ENCODE measurements at regions not wholly inside any gene's neighbourhood (a gene's known extent, or its start where the extent isn't known, plus 50 kb on each side); places are given as distances from the start of the nearest gene placed in this dataset.

DNA sequence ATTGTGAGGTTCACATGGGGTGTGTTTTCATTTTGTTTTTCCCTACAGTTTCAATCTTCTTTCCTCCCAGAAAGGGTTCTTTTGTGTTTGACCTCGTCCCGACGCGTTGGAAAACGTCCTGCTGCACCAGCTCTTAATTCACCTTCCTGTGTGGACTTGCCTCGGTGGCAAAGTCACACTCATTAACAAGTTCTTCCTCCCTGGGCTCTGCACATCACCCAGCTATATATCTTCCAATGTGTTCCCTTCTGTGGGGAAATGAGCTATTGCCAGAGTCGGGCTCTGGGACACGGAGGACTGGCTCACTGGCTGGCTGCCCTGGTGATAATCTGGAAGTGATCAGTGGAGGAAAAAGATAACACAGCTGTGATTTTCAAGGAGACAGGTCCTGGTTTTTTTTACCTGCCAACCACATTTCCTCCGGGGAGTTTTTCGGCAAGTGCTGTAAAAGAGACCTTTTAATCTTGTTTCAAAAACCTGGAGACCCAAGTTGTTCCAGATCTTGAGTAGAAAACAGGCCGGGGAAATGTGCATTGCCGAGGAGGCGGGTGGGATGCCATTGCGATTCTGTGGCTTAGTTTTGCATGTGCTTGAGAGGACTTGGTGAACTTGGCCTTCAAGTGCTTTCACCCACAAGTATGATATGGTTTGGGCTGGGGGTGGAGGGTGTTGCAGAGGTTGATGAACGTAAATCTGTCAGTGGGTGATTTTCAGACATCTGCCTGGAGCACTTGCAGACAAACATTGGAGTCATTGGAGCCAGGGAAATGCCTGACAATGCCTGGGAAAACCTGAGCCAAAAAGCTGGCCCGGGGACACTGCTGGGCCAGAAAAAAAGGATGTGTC lies 96.5 kb upstream of the CREB5 start (continued):
- TF ChIP-seq STAT1 (IDR thresholded peaks at IDR 0.05; ENCODE audit: unreplicated experiment) = no peak
- TF ChIP-seq, protein P1, sequence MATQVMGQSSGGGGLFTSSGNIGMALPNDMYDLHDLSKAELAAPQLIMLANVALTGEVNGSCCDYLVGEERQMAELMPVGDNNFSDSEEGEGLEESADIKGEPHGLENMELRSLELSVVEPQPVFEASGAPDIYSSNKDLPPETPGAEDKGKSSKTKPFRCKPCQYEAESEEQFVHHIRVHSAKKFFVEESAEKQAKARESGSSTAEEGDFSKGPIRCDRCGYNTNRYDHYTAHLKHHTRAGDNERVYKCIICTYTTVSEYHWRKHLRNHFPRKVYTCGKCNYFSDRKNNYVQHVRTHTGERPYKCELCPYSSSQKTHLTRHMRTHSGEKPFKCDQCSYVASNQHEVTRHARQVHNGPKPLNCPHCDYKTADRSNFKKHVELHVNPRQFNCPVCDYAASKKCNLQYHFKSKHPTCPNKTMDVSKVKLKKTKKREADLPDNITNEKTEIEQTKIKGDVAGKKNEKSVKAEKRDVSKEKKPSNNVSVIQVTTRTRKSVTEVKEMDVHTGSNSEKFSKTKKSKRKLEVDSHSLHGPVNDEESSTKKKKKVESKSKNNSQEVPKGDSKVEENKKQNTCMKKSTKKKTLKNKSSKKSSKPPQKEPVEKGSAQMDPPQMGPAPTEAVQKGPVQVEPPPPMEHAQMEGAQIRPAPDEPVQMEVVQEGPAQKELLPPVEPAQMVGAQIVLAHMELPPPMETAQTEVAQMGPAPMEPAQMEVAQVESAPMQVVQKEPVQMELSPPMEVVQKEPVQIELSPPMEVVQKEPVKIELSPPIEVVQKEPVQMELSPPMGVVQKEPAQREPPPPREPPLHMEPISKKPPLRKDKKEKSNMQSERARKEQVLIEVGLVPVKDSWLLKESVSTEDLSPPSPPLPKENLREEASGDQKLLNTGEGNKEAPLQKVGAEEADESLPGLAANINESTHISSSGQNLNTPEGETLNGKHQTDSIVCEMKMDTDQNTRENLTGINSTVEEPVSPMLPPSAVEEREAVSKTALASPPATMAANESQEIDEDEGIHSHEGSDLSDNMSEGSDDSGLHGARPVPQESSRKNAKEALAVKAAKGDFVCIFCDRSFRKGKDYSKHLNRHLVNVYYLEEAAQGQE (IDR thresholded peaks at IDR 0.05; ENCODE audit: unreplicated experiment) = no peak
- TF ChIP-seq, protein P2, sequence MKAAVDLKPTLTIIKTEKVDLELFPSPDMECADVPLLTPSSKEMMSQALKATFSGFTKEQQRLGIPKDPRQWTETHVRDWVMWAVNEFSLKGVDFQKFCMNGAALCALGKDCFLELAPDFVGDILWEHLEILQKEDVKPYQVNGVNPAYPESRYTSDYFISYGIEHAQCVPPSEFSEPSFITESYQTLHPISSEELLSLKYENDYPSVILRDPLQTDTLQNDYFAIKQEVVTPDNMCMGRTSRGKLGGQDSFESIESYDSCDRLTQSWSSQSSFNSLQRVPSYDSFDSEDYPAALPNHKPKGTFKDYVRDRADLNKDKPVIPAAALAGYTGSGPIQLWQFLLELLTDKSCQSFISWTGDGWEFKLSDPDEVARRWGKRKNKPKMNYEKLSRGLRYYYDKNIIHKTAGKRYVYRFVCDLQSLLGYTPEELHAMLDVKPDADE (IDR thresholded peaks at IDR 0.05) = no peak

DNA sequence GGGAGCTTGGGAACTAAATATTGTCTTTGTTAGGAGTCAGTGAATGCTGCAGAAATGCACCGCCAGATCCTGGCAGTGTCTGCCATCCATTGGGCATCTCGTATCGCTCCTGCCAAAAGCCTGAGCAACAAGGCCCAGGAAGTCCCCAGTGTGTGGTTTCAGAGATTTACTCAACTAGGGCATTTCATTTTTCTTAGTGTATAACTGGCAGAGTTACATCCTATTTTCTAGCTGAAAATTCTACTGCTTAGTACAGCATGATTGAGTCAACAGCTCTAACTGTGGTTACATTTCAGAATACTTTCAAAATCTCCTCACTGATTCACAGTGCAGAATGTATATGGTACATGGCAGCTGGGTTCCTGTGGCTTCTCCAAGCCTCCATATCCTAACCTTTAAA lies 95.8 kb upstream of the CREB5 start:
- Histone ChIP-seq H4K20me1 (replicated peaks; ENCODE audit: insufficient read depth) (no peaks in the 10 kb centered on the region), H3K79me2 (replicated peaks; ENCODE audit: insufficient read depth) (no peaks in the 10 kb centered on the region), H2AFZ (peak overlapping the region; percentile 87), H3K4me1 (ENCODE audit: insufficient read depth) (peaks cover 4% of the 10 kb centered on the region), H3K4me2 (no peak overlapping the region), H3F3A (replicated peaks; ENCODE audit: low read depth) (no peaks in the 10 kb centered on the region), H3K36me3 (ENCODE audit: insufficient read depth) (no peaks in the 10 kb centered on the region), H3K9me2 (ENCODE audit: insufficient read depth) (no peaks in the 10 kb centered on the region; the same call in 1 of the 2 replicates), H3K27me3 (ENCODE audit: insufficient read depth) (no peaks in the 10 kb centered on the region), H3K4me3 (no peak overlapping the region), H3K27ac (ENCODE audit: low read depth) (no peak overlapping the region)
- Mint-ChIP-seq H3K27me3 (ENCODE audit: insufficient read depth, low read depth, poor library complexity) (peaks cover 3% of the 10 kb centered on the region), H3K4me1 (peaks cover 13% of the 10 kb centered on the region), H3K4me3 (no peak overlapping the region), H3K9me3 (no peaks in the 10 kb centered on the region), H3K27ac (no peak overlapping the region), H3K36me3 (ENCODE audit: low read depth) (no peaks in the 10 kb centered on the region)
- TF ChIP-seq, protein P3, sequence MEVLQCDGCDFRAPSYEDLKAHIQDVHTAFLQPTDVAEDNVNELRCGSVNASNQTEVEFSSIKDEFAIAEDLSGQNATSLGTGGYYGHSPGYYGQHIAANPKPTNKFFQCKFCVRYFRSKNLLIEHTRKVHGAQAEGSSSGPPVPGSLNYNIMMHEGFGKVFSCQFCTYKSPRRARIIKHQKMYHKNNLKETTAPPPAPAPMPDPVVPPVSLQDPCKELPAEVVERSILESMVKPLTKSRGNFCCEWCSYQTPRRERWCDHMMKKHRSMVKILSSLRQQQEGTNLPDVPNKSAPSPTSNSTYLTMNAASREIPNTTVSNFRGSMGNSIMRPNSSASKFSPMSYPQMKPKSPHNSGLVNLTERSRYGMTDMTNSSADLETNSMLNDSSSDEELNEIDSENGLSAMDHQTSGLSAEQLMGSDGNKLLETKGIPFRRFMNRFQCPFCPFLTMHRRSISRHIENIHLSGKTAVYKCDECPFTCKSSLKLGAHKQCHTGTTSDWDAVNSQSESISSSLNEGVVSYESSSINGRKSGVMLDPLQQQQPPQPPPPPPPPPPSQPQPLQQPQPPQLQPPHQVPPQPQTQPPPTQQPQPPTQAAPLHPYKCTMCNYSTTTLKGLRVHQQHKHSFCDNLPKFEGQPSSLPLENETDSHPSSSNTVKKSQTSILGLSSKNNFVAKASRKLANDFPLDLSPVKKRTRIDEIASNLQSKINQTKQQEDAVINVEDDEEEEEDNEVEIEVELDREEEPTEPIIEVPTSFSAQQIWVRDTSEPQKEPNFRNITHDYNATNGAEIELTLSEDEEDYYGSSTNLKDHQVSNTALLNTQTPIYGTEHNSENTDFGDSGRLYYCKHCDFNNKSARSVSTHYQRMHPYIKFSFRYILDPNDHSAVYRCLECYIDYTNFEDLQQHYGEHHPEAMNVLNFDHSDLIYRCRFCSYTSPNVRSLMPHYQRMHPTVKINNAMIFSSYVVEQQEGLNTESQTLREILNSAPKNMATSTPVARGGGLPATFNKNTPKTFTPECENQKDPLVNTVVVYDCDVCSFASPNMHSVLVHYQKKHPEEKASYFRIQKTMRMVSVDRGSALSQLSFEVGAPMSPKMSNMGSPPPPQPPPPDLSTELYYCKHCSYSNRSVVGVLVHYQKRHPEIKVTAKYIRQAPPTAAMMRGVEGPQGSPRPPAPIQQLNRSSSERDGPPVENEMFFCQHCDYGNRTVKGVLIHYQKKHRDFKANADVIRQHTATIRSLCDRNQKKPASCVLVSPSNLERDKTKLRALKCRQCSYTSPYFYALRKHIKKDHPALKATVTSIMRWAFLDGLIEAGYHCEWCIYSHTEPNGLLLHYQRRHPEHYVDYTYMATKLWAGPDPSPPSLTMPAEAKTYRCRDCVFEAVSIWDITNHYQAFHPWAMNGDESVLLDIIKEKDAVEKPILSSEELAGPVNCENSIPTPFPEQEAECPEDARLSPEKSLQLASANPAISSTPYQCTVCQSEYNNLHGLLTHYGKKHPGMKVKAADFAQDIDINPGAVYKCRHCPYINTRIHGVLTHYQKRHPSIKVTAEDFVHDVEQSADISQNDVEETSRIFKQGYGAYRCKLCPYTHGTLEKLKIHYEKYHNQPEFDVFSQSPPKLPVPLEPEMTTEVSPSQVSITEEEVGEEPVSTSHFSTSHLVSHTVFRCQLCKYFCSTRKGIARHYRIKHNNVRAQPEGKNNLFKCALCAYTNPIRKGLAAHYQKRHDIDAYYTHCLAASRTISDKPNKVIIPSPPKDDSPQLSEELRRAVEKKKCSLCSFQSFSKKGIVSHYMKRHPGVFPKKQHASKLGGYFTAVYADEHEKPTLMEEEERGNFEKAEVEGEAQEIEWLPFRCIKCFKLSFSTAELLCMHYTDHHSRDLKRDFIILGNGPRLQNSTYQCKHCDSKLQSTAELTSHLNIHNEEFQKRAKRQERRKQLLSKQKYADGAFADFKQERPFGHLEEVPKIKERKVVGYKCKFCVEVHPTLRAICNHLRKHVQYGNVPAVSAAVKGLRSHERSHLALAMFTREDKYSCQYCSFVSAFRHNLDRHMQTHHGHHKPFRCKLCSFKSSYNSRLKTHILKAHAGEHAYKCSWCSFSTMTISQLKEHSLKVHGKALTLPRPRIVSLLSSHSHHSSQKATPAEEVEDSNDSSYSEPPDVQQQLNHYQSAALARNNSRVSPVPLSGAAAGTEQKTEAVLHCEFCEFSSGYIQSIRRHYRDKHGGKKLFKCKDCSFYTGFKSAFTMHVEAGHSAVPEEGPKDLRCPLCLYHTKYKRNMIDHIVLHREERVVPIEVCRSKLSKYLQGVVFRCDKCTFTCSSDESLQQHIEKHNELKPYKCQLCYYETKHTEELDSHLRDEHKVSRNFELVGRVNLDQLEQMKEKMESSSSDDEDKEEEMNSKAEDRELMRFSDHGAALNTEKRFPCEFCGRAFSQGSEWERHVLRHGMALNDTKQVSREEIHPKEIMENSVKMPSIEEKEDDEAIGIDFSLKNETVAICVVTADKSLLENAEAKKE (CRISPR knock-in tag; IDR thresholded peaks at IDR 0.05) = no peak
- TF ChIP-seq ZNF114 (CRISPR knock-in tag; IDR thresholded peaks at IDR 0.05) (no peak), NANOG (IDR thresholded peaks at IDR 0.05; ENCODE audit: borderline replicate concordance) (no peak), EZH2 (IDR thresholded peaks at IDR 0.05; ENCODE audit: low read depth, unreplicated experiment) (no peak), POLR2AphosphoS5 (IDR thresholded peaks at IDR 0.05; ENCODE audit: low read depth) (no peak), ZNF331 (CRISPR knock-in tag; IDR thresholded peaks at IDR 0.05; ENCODE audit: low read depth) (no peak)
- TF ChIP-seq, protein P1 (IDR thresholded peaks at IDR 0.05; ENCODE audit: unreplicated experiment) = no peak
- ATAC-seq (no peak), DNase-seq (ENCODE audit: low spot score) (no peak)

Measured in GM23338 (cell line).